Type B pancreatic cell (in vitro differentiated cells): ENCODE measurements at regions not wholly inside any gene's neighbourhood (a gene's known extent, or its start where the extent isn't known, plus 50 kb on each side); places are given as distances from the start of the nearest gene placed in this dataset.

Experiments
- DNase-seq: peaks from one replicate; pipeline ENCODE4 v3.0.0; 2021; ENCODE audit warnings: mixed read lengths; ENCODE audit not compliant: unreplicated experiment; ENCODE audit errors: extremely low spot score
- H3K27ac Mint-ChIP-seq: 2 replicates; pipeline ENCODE4 v1.8.0; 2021; ENCODE audit warnings: mild to moderate bottlenecking, mixed read lengths
- H3K27me3 Mint-ChIP-seq: 2 replicates; pipeline ENCODE4 v1.8.0; 2021; ENCODE audit warnings: mixed read lengths
- H3K36me3 Mint-ChIP-seq: 2 replicates; pipeline ENCODE4 v1.8.0; 2021; ENCODE audit warnings: mixed read lengths
- H3K4me1 Mint-ChIP-seq: one replicate; pipeline ENCODE4 v1.8.0; 2021; ENCODE audit warnings: mixed read lengths; ENCODE audit not compliant: unreplicated experiment
- H3K4me3 Mint-ChIP-seq: 2 replicates; pipeline ENCODE4 v1.8.0; 2021; ENCODE audit warnings: mild to moderate bottlenecking, mixed read lengths
- H3K9me3 Mint-ChIP-seq: 2 replicates; pipeline ENCODE4 v1.8.0; 2021; ENCODE audit warnings: mixed read lengths
- CTCF ChIP-seq: fragments of 200-600 bp; sonication (generic); conservative IDR thresholded peaks from 2 replicates; pipeline ENCODE4 v1.5.0; 2021; ENCODE audit warnings: antibody characterized with exemption, mild to moderate bottlenecking

- Mint-ChIP-seq H3K36me3 (no peaks in the 10 kb centered on the region), H3K4me3 (no peak overlapping the region), H3K9me3 (no peaks in the 10 kb centered on the region), H3K4me1 (no peaks in the 10 kb centered on the region), H3K27ac (no peak overlapping the region), H3K27me3 (no peaks in the 10 kb centered on the region)
- no peak for TF ChIP-seq CTCF
- DNase-seq: no peak
Measured at GRCh38 chr1:103905363-103905762, 155.7 kb downstream of the AMY1C start.

GRCh38 chr1:103911450-103911849 is 161.8 kb downstream of the AMY1C start:
- no peaks in the 10 kb centered on the region for H3K9me3 Mint-ChIP-seq
- H3K4me1 Mint-ChIP-seq: no peaks in the 10 kb centered on the region
- H3K4me3 Mint-ChIP-seq: no peak overlapping the region
- H3K36me3 Mint-ChIP-seq: no peaks in the 10 kb centered on the region
- no peak for DNase-seq
- no peaks in the 10 kb centered on the region for H3K27me3 Mint-ChIP-seq
- no peak for TF ChIP-seq CTCF
- H3K27ac Mint-ChIP-seq: no peak overlapping the region

GRCh38 chr1:103917795-103918194 is 168.1 kb downstream of the AMY1C start:
- Mint-ChIP-seq H3K27me3 (no peaks in the 10 kb centered on the region), H3K4me1 (no peaks in the 10 kb centered on the region), H3K4me3 (no peak overlapping the region)

GRCh38 chr1:103931891-103932290 is 182.2 kb downstream of the AMY1C start:
- H3K27ac Mint-ChIP-seq: no peak overlapping the region
- H3K9me3 Mint-ChIP-seq: no peaks in the 10 kb centered on the region
- no peaks in the 10 kb centered on the region for H3K36me3 Mint-ChIP-seq
- no peaks in the 10 kb centered on the region for H3K4me1 Mint-ChIP-seq
- TF ChIP-seq CTCF: no peak
- H3K27me3 Mint-ChIP-seq: no peaks in the 10 kb centered on the region
- DNase-seq: no peak
- no peak overlapping the region for H3K4me3 Mint-ChIP-seq

More at GRCh38 chr1:103917795-103918194, 168.1 kb downstream of the AMY1C start:
- H3K36me3 Mint-ChIP-seq: no peaks in the 10 kb centered on the region
- H3K9me3 Mint-ChIP-seq: no peaks in the 10 kb centered on the region
- H3K27ac Mint-ChIP-seq: no peak overlapping the region
- no peak for DNase-seq
- no peak for TF ChIP-seq CTCF

GRCh38 chr1:103937763-103938357 is 188.2 kb downstream of the AMY1C start:
- no peaks in the 10 kb centered on the region for H3K27me3 Mint-ChIP-seq
- no peaks in the 10 kb centered on the region for H3K4me1 Mint-ChIP-seq
- no peak for DNase-seq
- H3K4me3 Mint-ChIP-seq: no peak overlapping the region
- no peak overlapping the region for H3K27ac Mint-ChIP-seq
- no peaks in the 10 kb centered on the region for H3K36me3 Mint-ChIP-seq
- no peak for TF ChIP-seq CTCF
- no peaks in the 10 kb centered on the region for H3K9me3 Mint-ChIP-seq

GRCh38 chr1:103941086-103941485 is 191.4 kb downstream of the AMY1C start:
- Mint-ChIP-seq H3K4me3 (no peak overlapping the region), H3K9me3 (no peaks in the 10 kb centered on the region), H3K27me3 (peaks cover 3% of the 10 kb centered on the region), H3K4me1 (no peaks in the 10 kb centered on the region), H3K27ac (no peak overlapping the region), H3K36me3 (no peaks in the 10 kb centered on the region)
- DNase-seq: no peak
- no peak for TF ChIP-seq CTCF
